IMR-90 (cell line): ENCODE measurements at regions not wholly inside any gene's neighbourhood (a gene's known extent, or its start where the extent isn't known, plus 50 kb on each side); places are given as distances from the start of the nearest gene placed in this dataset.

Source experiments
- ATAC-seq: fragments of 200-7000 bp; cut with Tn5 transposase; 2 replicates; pipeline ENCODE4 v1.9.1; 2020; ENCODE audit warnings: low read depth, mild to moderate bottlenecking, moderate library complexity
- BruUV-seq: library from RNA; stranded (reverse); fragments of 400-500 nt; replicated peaks from 2 replicates; lab custom pipeline; 2021; lab: Mats Ljungman, UMichigan
- CTCF ChIA-PET: fragments of 300-600 bp; formaldehyde crosslinking; extraction: SDS; loops from one replicate; lab custom pipeline; 2021; ENCODE audit warnings: antibody characterized with exemption; lab: Yijun Ruan, JAX
- POLR2A ChIA-PET: fragments of 300-600 bp; sonication (Branson Sonifier 250); formaldehyde crosslinking; loops from one replicate; lab custom pipeline; 2022; ENCODE audit warnings: antibody characterized with exemption; ENCODE audit not compliant: unreplicated experiment; lab: Charles Lee
- DNase-seq: peaks from one replicate; pipeline ENCODE4 v3.0.0; 2013
- H2AFZ ChIP-seq: replicated peaks from 2 replicates; pipeline ENCODE3; 2013; ENCODE audit warnings: low read length, mild to moderate bottlenecking; ENCODE audit not compliant: poor library complexity
- H2AK5ac ChIP-seq: 2 replicates; pipeline ENCODE4 v1.6.1; 2013; ENCODE audit warnings: low read depth, low read length, inconsistent platforms
- H2AK9ac ChIP-seq: replicated peaks from 2 replicates; pipeline ENCODE3; 2013; ENCODE audit warnings: mild to moderate bottlenecking, low read depth, low read length, moderate library complexity; ENCODE audit not compliant: poor library complexity
- H2BK120ac ChIP-seq: 2 replicates; pipeline ENCODE4 v1.6.1; 2013; ENCODE audit warnings: low read depth, low read length, inconsistent platforms
- H2BK15ac ChIP-seq: 3 replicates; pipeline ENCODE4 v1.6.1; 2013; ENCODE audit warnings: low read depth, low read length, inconsistent platforms
- H2BK20ac ChIP-seq: 2 replicates; pipeline ENCODE4 v1.6.1; 2013; ENCODE audit warnings: low read depth, mild to moderate bottlenecking, inconsistent platforms, low read length, moderate library complexity
- H2BK5ac ChIP-seq: 2 replicates; pipeline ENCODE4 v1.6.1; 2013; ENCODE audit warnings: mild to moderate bottlenecking, low read depth, low read length, inconsistent platforms; ENCODE audit not compliant: poor library complexity, severe bottlenecking
- H3K14ac ChIP-seq: replicated peaks from 2 replicates; pipeline ENCODE4 v1.6.1; 2013; ENCODE audit warnings: low read depth, low read length, inconsistent platforms
- H3K18ac ChIP-seq: 2 replicates; pipeline ENCODE4 v1.6.1; 2013; ENCODE audit warnings: low read depth, low read length, control low read depth
- H3K23ac ChIP-seq: 2 replicates; pipeline ENCODE4 v1.6.1; 2013; ENCODE audit warnings: low read depth, low read length, inconsistent platforms
- H3K27ac ChIP-seq: 2 replicates; pipeline ENCODE4 v1.5.1; 2013; ENCODE audit warnings: mild to moderate bottlenecking, control low read depth, low read length; ENCODE audit not compliant: insufficient read depth
- H3K27me3 ChIP-seq: 2 replicates; pipeline ENCODE4 v1.6.1; 2013; ENCODE audit warnings: low read length; ENCODE audit not compliant: control insufficient read depth, insufficient read depth
- H3K36me3 ChIP-seq: 2 replicates; pipeline ENCODE4 v1.6.1; 2013; ENCODE audit warnings: low read length, mixed read lengths; ENCODE audit not compliant: control insufficient read depth, insufficient read depth
- H3K4ac ChIP-seq: 2 replicates; pipeline ENCODE4 v1.6.1; 2013; ENCODE audit warnings: low read depth, low read length, inconsistent platforms
- H3K4me1 ChIP-seq: 2 replicates; pipeline ENCODE4 v1.6.1; 2013; ENCODE audit warnings: low read length, mixed read lengths; ENCODE audit not compliant: control insufficient read depth, insufficient read depth
- H3K4me2 ChIP-seq: 2 replicates; pipeline ENCODE4 v1.6.1; 2013; ENCODE audit warnings: low read depth, mild to moderate bottlenecking, control low read depth, low read length, moderate library complexity
- H3K4me3 ChIP-seq: 2 replicates; pipeline ENCODE4 v1.5.1; 2013; ENCODE audit warnings: low read depth, mild to moderate bottlenecking, control low read depth, low read length, moderate library complexity; ENCODE audit not compliant: insufficient read depth
- H3K56ac ChIP-seq: 2 replicates; pipeline ENCODE4 v1.6.1; 2013; ENCODE audit warnings: low read length, inconsistent platforms; ENCODE audit not compliant: insufficient read depth; ENCODE audit errors: extremely low read depth
- H3K79me1 ChIP-seq, 2 experiments: 2 replicates each; pipeline ENCODE4 v1.6.1; 2013; ENCODE audit warnings: low read length in 2 of 2, inconsistent platforms in 1 of 2, low read depth in 1 of 2
- H3K9ac ChIP-seq: 2 replicates; pipeline ENCODE4 v1.6.1; 2013; ENCODE audit warnings: low read depth, low read length, control low read depth
- H3K9me1 ChIP-seq: 2 replicates; pipeline ENCODE4 v1.6.1; 2013; ENCODE audit warnings: low read length, inconsistent platforms; ENCODE audit not compliant: insufficient read depth
- H3K9me3 ChIP-seq: 2 replicates; pipeline ENCODE4 v1.6.1; 2013; ENCODE audit warnings: low read length; ENCODE audit not compliant: control insufficient read depth, insufficient read depth
- H4K20me1 ChIP-seq: 2 replicates; pipeline ENCODE4 v1.6.1; 2013; ENCODE audit warnings: low read length, inconsistent platforms; ENCODE audit not compliant: insufficient read depth
- H4K5ac ChIP-seq: 2 replicates; pipeline ENCODE4 v1.6.1; 2013; ENCODE audit warnings: mild to moderate bottlenecking, low read depth, low read length, control low read depth
- H4K8ac ChIP-seq, 2 experiments: 2 replicates each; pipeline ENCODE4 v1.6.1; 2013; ENCODE audit warnings: low read depth in 2 of 2, low read length in 2 of 2, control low read depth in 1 of 2, inconsistent platforms in 1 of 2
- H4K91ac ChIP-seq: 2 replicates; pipeline ENCODE4 v1.6.1; 2013; ENCODE audit warnings: low read depth, low read length, inconsistent platforms; ENCODE audit not compliant: insufficient read depth
- BHLHE40 ChIP-seq: fragments of 150-350 bp; IDR thresholded peaks from 2 replicates; pipeline ENCODE4 v1.6.1; 2016; ENCODE audit warnings: mild to moderate bottlenecking, low read depth, low read length
- CEBPB ChIP-seq: IDR thresholded peaks from 2 replicates; pipeline ENCODE4 v1.6.1; 2012; ENCODE audit warnings: low read depth, low read length, improper control_type of control experiment
- CHD1 ChIP-seq: IDR thresholded peaks from 2 replicates; pipeline ENCODE4 v1.6.1; 2012; ENCODE audit warnings: low read depth, low read length, improper control_type of control experiment
- CTCF ChIP-seq: conservative IDR thresholded peaks from 2 replicates; pipeline ENCODE4 v1.5.1; 2012; ENCODE audit warnings: mild to moderate bottlenecking, low read depth, low read length, improper control_type of control experiment
- ELK1 ChIP-seq: fragments of 150-350 bp; IDR thresholded peaks from 2 replicates; pipeline ENCODE4 v1.6.1; 2016; ENCODE audit warnings: low read depth, mild to moderate bottlenecking, low read length, moderate library complexity, borderline replicate concordance
- FOS ChIP-seq: fragments of 150-350 bp; IDR thresholded peaks from 2 replicates; pipeline ENCODE4 v1.6.1; 2016; ENCODE audit warnings: low read depth, low read length
- MAFK ChIP-seq: IDR thresholded peaks from 2 replicates; pipeline ENCODE4 v1.6.1; 2012; ENCODE audit warnings: low read depth, low read length, improper control_type of control experiment
- MAZ ChIP-seq: IDR thresholded peaks from 2 replicates; pipeline ENCODE4 v1.6.1; 2012; ENCODE audit warnings: low read depth, mild to moderate bottlenecking, low read length, improper control_type of control experiment, moderate library complexity, borderline replicate concordance
- MXI1 ChIP-seq: IDR thresholded peaks from 2 replicates; pipeline ENCODE4 v1.6.1; 2012; ENCODE audit warnings: low read depth, mild to moderate bottlenecking, low read length, moderate library complexity, borderline replicate concordance
- NFE2L2 ChIP-seq: fragments of 150-350 bp; IDR thresholded peaks from 2 replicates; pipeline ENCODE4 v1.6.1; 2016; ENCODE audit warnings: low read depth, mild to moderate bottlenecking, low read length
- POLR2A ChIP-seq: IDR thresholded peaks from 2 replicates; pipeline ENCODE4 v1.6.1; 2012; ENCODE audit warnings: mild to moderate bottlenecking, low read depth, low read length
- RAD21 ChIP-seq: IDR thresholded peaks from 2 replicates; pipeline ENCODE4 v1.6.1; 2012; ENCODE audit warnings: low read length, improper control_type of control experiment
- RCOR1 ChIP-seq: IDR thresholded peaks from 2 replicates; pipeline ENCODE4 v1.6.1; 2012; ENCODE audit warnings: mild to moderate bottlenecking, low read length, improper control_type of control experiment; ENCODE audit not compliant: insufficient replicate concordance
- RFX5 ChIP-seq: IDR thresholded peaks from 2 replicates; pipeline ENCODE4 v1.8.0; 2012; ENCODE audit warnings: low read depth, mild to moderate bottlenecking, low read length, moderate library complexity
- SMC3 ChIP-seq: fragments of 150-350 bp; IDR thresholded peaks from 2 replicates; pipeline ENCODE4 v1.6.1; 2016; ENCODE audit warnings: low read depth, mild to moderate bottlenecking, antibody characterized with exemption, low read length, moderate library complexity
- USF2 ChIP-seq: fragments of 150-350 bp; IDR thresholded peaks from 2 replicates; pipeline ENCODE4 v1.6.1; 2017; ENCODE audit warnings: mild to moderate bottlenecking, antibody characterized with exemption, low read length, low read depth
- WGBS, 2 experiments: methylation state at CpG; one replicate each; pipeline versions ENCODE4 v1.1.5 to v1.1.7; 2013; ENCODE audit warnings: missing lambda C conversion rate in 2 of 2; ENCODE audit not compliant: insufficient read length in 1 of 2; ENCODE audit errors: extremely low coverage in 2 of 2; 5-methylcytosine and 5-hydroxymethylcytosine counted together
- dilution Hi-C: fragments of 300-500 bp; cut with HindIII; formaldehyde crosslinking; loops from one replicate; pipeline ENCODE4 v1.14.3; 2018; ENCODE audit warnings: low sequenced_read_pairs; ENCODE audit not compliant: unreplicated experiment
- in situ Hi-C: fragments of 300-500 bp; cut with MboI; formaldehyde crosslinking; loops from 3 replicates; pipeline ENCODE4 v1.14.3; 2019; ENCODE audit warnings: low sequenced_read_pairs, inconsistent platforms, mixed read lengths
- intact Hi-C: fragments of 100-400 bp; cut with micrococcal nuclease; formaldehyde crosslinking; loops from 2 replicates; pipeline ENCODE4 v1.10.0; 2022

- TF ChIP-seq NFE2L2: no peak
- TF ChIP-seq RCOR1: no peak
- no peak for TF ChIP-seq RFX5
- no peak for TF ChIP-seq CEBPB
- no peak for TF ChIP-seq CHD1
- no peak for TF ChIP-seq MAFK
- no peak for TF ChIP-seq POLR2A
- TF ChIP-seq FOS: no peak
- TF ChIP-seq RAD21: no peak
- no peak for TF ChIP-seq BHLHE40
- TF ChIP-seq MXI1: no peak
- no peak for TF ChIP-seq ELK1
- no peak for TF ChIP-seq MAZ
- no peak for TF ChIP-seq SMC3
- no peak for TF ChIP-seq USF2
- TF ChIP-seq CTCF: no peak
- H2BK20ac ChIP-seq: no peak overlapping the region
- H3K56ac ChIP-seq: no peak overlapping the region
- no peaks in the 10 kb centered on the region for H3K79me1 ChIP-seq
- in situ Hi-C loops: no loop called here
- no peak overlapping the region for H2BK120ac ChIP-seq
- H4K8ac ChIP-seq: no peak overlapping the region
- no peak overlapping the region for H3K9ac ChIP-seq
- no CpG with 5 or more reads among the region's 2 CpGs for WGBS, 2 experiments
- no peak overlapping the region for H4K5ac ChIP-seq
- BruUV-seq: no TSS peak
- H2AFZ ChIP-seq: no peak overlapping the region
- no peak overlapping the region for H3K4me2 ChIP-seq
- H3K9me3 ChIP-seq: no peaks in the 10 kb centered on the region
- H4K91ac ChIP-seq: no peak overlapping the region
- intact Hi-C loops: no loop called here
- CTCF ChIA-PET: no interaction called here
- no peaks in the 10 kb centered on the region for H3K9me1 ChIP-seq
- no peaks in the 10 kb centered on the region for H4K20me1 ChIP-seq
- no peak overlapping the region for H3K23ac ChIP-seq
- H3K36me3 ChIP-seq: no peaks in the 10 kb centered on the region
- no peak overlapping the region for H2BK15ac ChIP-seq
- H3K4me1 ChIP-seq: no peaks in the 10 kb centered on the region
- no peak overlapping the region for H2AK5ac ChIP-seq
- no peak overlapping the region for H3K18ac ChIP-seq
- no peak overlapping the region for H3K14ac ChIP-seq
- no peak overlapping the region for H3K27ac ChIP-seq
- H3K4ac ChIP-seq: no peak overlapping the region
- H2AK9ac ChIP-seq: no peak overlapping the region
- dilution Hi-C loops: no loop called here
- H3K27me3 ChIP-seq: no peaks in the 10 kb centered on the region
- H3K4me3 ChIP-seq: no peak overlapping the region
- POLR2A ChIA-PET: no interaction called here
- no peak overlapping the region for H2BK5ac ChIP-seq
- ATAC-seq (no peak), DNase-seq (no peak)
Observed at GRCh38 chr4:132276989-132277388, 872.1 kb upstream of the PCDH10 start.
